GM12878 (cell line): ENCODE measurements at regions not wholly inside any gene's neighbourhood (a gene's known extent, or its start where the extent isn't known, plus 50 kb on each side); places are given as distances from the start of the nearest gene placed in this dataset.

ENCODE experiments used
- ATAC-seq: fragments of 200-7000 bp; cut with Tn5 transposase; 3 replicates; pipeline ENCODE4 v1.9.1; 2020; ENCODE audit warnings: mild to moderate bottlenecking, moderate library complexity
- BruUV-seq: library from RNA; stranded (reverse); fragments of 400-500 nt; replicated peaks from 2 replicates; lab custom pipeline; 2021; lab: Mats Ljungman, UMichigan
- CTCF ChIA-PET: fragments of 300-600 bp; sonication (Branson Sonifier 250); formaldehyde crosslinking; extraction: SDS; loops from one replicate; lab custom pipeline; 2021; ENCODE audit warnings: inconsistent platforms; lab: Yijun Ruan, JAX
- POLR2A ChIA-PET: fragments of 350-600 bp; formaldehyde crosslinking; extraction: SDS; loops from one replicate; lab custom pipeline; 2021; ENCODE audit warnings: inconsistent platforms; lab: Charles Lee
- RAD21 ChIA-PET: fragments of 300-600 bp; sonication (Branson Sonifier 250); formaldehyde crosslinking; loops from one replicate; lab custom pipeline; 2023; ENCODE audit warnings: antibody characterized with exemption; ENCODE audit not compliant: unreplicated experiment; lab: Charles Lee
- SMC1A ChIA-PET: fragments of 300-600 bp; sonication (Branson Sonifier 250); formaldehyde crosslinking; loops from one replicate; lab custom pipeline; 2023; ENCODE audit not compliant: unreplicated experiment, uncharacterized antibody; lab: Charles Lee
- DNase-seq: peaks from one replicate; pipeline ENCODE4 v3.0.0-alpha.2; 2011; ENCODE audit warnings: low read depth, low spot score
- FAIRE-seq: peaks from 3 replicates; lab custom pipeline; 2011; peaks lifted over from hg19 to GRCh38; lab: Jason Lieb, UNC
- H2AFZ ChIP-seq: 2 replicates; pipeline ENCODE4 v1.6.0; 2011; ENCODE audit warnings: low read depth, low read length, control low read depth; ENCODE audit not compliant: control insufficient read depth
- H3K27ac ChIP-seq: 2 replicates; pipeline ENCODE4 v1.5.1; 2011; ENCODE audit warnings: control low read depth; ENCODE audit not compliant: control insufficient read depth, insufficient read depth
- H3K27me3 ChIP-seq, 2 experiments: replicated peaks in 1 of 2; 2 replicates each; pipeline versions ENCODE4 v1.6.0 to v1.6.1; 2011; ENCODE audit warnings: low read length in 1 of 2; ENCODE audit not compliant: control insufficient read depth in 2 of 2, insufficient read depth in 2 of 2
- H3K36me3 ChIP-seq, 2 experiments: 2 replicates each; pipeline ENCODE4 v1.5.1; 2011; ENCODE audit warnings: low read length in 1 of 2; ENCODE audit not compliant: control insufficient read depth in 2 of 2, insufficient read depth in 2 of 2
- H3K4me1 ChIP-seq: 2 replicates; pipeline ENCODE4 v1.6.1; 2011; ENCODE audit warnings: mild to moderate bottlenecking, low read length, moderate library complexity, mixed read lengths; ENCODE audit not compliant: control insufficient read depth, insufficient read depth
- H3K4me2 ChIP-seq: 2 replicates; pipeline ENCODE4 v1.6.0; 2011; ENCODE audit warnings: control low read depth; ENCODE audit not compliant: control insufficient read depth, insufficient read depth
- H3K4me3 ChIP-seq: fragments of 200-600 bp; sonication (generic); 2 replicates; pipeline ENCODE4 v1.5.1; 2016
- H3K79me2 ChIP-seq: 2 replicates; pipeline ENCODE4 v1.6.0; 2011; ENCODE audit warnings: low read length; ENCODE audit not compliant: control insufficient read depth, insufficient read depth
- H3K9ac ChIP-seq: 2 replicates; pipeline ENCODE4 v1.8.0; 2011; ENCODE audit warnings: low read length, control low read depth, mixed read lengths; ENCODE audit not compliant: control insufficient read depth, insufficient read depth
- H3K9me3 ChIP-seq: replicated peaks from 3 replicates; pipeline ENCODE4 v1.5.1; 2011; ENCODE audit warnings: mild to moderate bottlenecking, low read length; ENCODE audit not compliant: control insufficient read depth, insufficient read depth
- H4K20me1 ChIP-seq: 2 replicates; pipeline ENCODE4 v1.6.0; 2011; ENCODE audit not compliant: control insufficient read depth, insufficient read depth
- ASH2L ChIP-seq: fragments of 300-600, 200-600 bp; sonication (generic); IDR thresholded peaks from 2 replicates; pipeline ENCODE4 v1.6.1; 2017; ENCODE audit warnings: low read depth, mild to moderate bottlenecking, borderline replicate concordance
- BCLAF1 ChIP-seq: fragments of 450-650 bp; IDR thresholded peaks from 2 replicates; pipeline ENCODE4 v1.6.1; 2017; ENCODE audit warnings: antibody characterized with exemption, mild to moderate bottlenecking, moderate library complexity
- BHLHE40 ChIP-seq, 2 experiments: fragments of 450-650 bp in 1 of 2; IDR thresholded peaks; 2 replicates each; pipeline ENCODE4 v1.6.1; 2011 to 2017; ENCODE audit warnings: low read depth in 2 of 2, borderline replicate concordance in 1 of 2, improper control_type of control experiment in 1 of 2, low read length in 1 of 2, mild to moderate bottlenecking in 1 of 2
- CBX5 ChIP-seq: sonication (generic); IDR thresholded peaks from 2 replicates; pipeline ENCODE4 v1.6.1; 2016; ENCODE audit warnings: low read depth, moderate library complexity, mild to moderate bottlenecking, inconsistent platforms
- ELK1 ChIP-seq: IDR thresholded peaks from 2 replicates; pipeline ENCODE4 v1.6.1; 2012; ENCODE audit warnings: low read depth, low read length, improper control_type of control experiment
- MEF2B ChIP-seq: fragments of 450-650 bp; IDR thresholded peaks from 2 replicates; pipeline ENCODE4 v1.6.1; 2018; ENCODE audit warnings: mild to moderate bottlenecking, moderate library complexity; ENCODE audit not compliant: partially characterized antibody, poor library complexity, severe bottlenecking
- NFYA ChIP-seq: IDR thresholded peaks from 2 replicates; pipeline ENCODE4 v1.6.1; 2011; ENCODE audit warnings: low read depth, mild to moderate bottlenecking, low read length, improper control_type of control experiment, borderline replicate concordance
- RELB ChIP-seq: fragments of 450-650 bp; IDR thresholded peaks from 2 replicates; pipeline ENCODE4 v1.6.1; 2017; ENCODE audit warnings: low read depth, mild to moderate bottlenecking, moderate library complexity
- REST ChIP-seq: IDR thresholded peaks from 2 replicates; pipeline ENCODE4 v1.6.1; 2012; ENCODE audit warnings: mild to moderate bottlenecking, low read depth, low read length
- SP1 ChIP-seq: IDR thresholded peaks from one replicate; pipeline ENCODE4 v1.6.1; 2011; ENCODE audit warnings: low read depth, low read length
- USF2 ChIP-seq: IDR thresholded peaks from 2 replicates; pipeline ENCODE4 v1.6.1; 2011; ENCODE audit warnings: low read depth, low read length, improper control_type of control experiment, borderline replicate concordance
- ZNF622 ChIP-seq: fragments of 450-650 bp; IDR thresholded peaks from 2 replicates; pipeline ENCODE4 v1.6.1; 2017; ENCODE audit warnings: mild to moderate bottlenecking, inconsistent platforms
- WGBS: methylation state at CpG from one replicate; pipeline ENCODE4 v1.1.6; 2016; ENCODE audit warnings: low lambda C conversion rate; ENCODE audit not compliant: insufficient replicate concordance, insufficient coverage; ENCODE audit errors: missing lambda C conversion rate; 5-methylcytosine and 5-hydroxymethylcytosine counted together
- in situ Hi-C: fragments of 300-500 bp; cut with MboI; formaldehyde crosslinking; loops from 9 replicates; pipeline ENCODE4 v1.14.3; 2018; ENCODE audit warnings: mixed read lengths
- intact Hi-C: fragments of 100-400 bp; cut with micrococcal nuclease; formaldehyde crosslinking; loops from one replicate; pipeline ENCODE4 v1.14.2; 2022; ENCODE audit not compliant: unreplicated experiment

- TF ChIP-seq REST: no peak
- TF ChIP-seq ELK1: no peak
- no peak for TF ChIP-seq ZNF622
- TF ChIP-seq NFYA: no peak
- no peak for TF ChIP-seq CBX5
Observed at GRCh38 chr18:60976976-60977375, 356.3 kb upstream of the CDH20 start (continued).

GRCh38 chr18:60978338-60978737 is 354.9 kb upstream of the CDH20 start:
- Histone ChIP-seq H3K27ac (no peak overlapping the region), H3K9me3 (no peaks in the 10 kb centered on the region), H3K79me2 (no peaks in the 10 kb centered on the region), H3K4me3 (no peak overlapping the region), H3K36me3 (no peaks in the 10 kb centered on the region), H3K4me1 (no peaks in the 10 kb centered on the region), H2AFZ (no peak overlapping the region), H4K20me1 (no peaks in the 10 kb centered on the region), H3K9ac (no peak overlapping the region), H3K4me2 (no peak overlapping the region), H3K27me3 (no peaks in the 10 kb centered on the region)
- SMC1A ChIA-PET: interaction anchor here (1.1 kb wide), 1 partner anchor 11 kb away, joined by 3 read pairs; no protein-coding TSS in a partner anchor
- BruUV-seq: no TSS peak
- RAD21 ChIA-PET: no interaction called here
- in situ Hi-C loops: no loop called here
- whole genome bisulfite sequencing: 8% methylated on average over 6 of the region's 6 CpGs
- DNase-seq (no peak), FAIRE-seq (no peak), ATAC-seq (no peak)
- intact Hi-C loops: no loop called here
- TF ChIP-seq RELB (no peak), BCLAF1 (no peak), MEF2B (no peak), BHLHE40 (IDR thresholded peaks at IDR 0.05; ENCODE audit: borderline replicate concordance in 1 of 2, low read depth in 2 of 2, low read length in 1 of 2) (no peak), USF2 (no peak), ASH2L (no peak), SP1 (no peak)
- CTCF ChIA-PET: interaction anchor here (2.1 kb wide), 1 partner anchor 10 kb away, joined by 7 read pairs; no protein-coding TSS in a partner anchor
- POLR2A ChIA-PET: no interaction called here
